NT2/D1 (cell line): ENCODE measurements at regions not wholly inside any gene's neighbourhood (a gene's known extent, or its start where the extent isn't known, plus 50 kb on each side); places are given as distances from the start of the nearest gene placed in this dataset.

Experiments used
- YY1 ChIP-seq: IDR thresholded peaks from 2 replicates; pipeline ENCODE4 v1.6.1; 2011; ENCODE audit not compliant: insufficient read length, insufficient read depth
- ZNF274 ChIP-seq: IDR thresholded peaks from 2 replicates; pipeline ENCODE4 v1.6.1; 2011; ENCODE audit warnings: mild to moderate bottlenecking, low read depth, low read length

- TF ChIP-seq YY1, result no peak
- no peak for TF ChIP-seq ZNF274
Measured at GRCh38 chr11:121907379-121907778, 208.6 kb downstream of the BLID start.
